ENCODE measurements at regions not wholly inside any gene's neighbourhood (a gene's known extent, or its start where the extent isn't known, plus 50 kb on each side); places are given as distances from the start of the nearest gene placed in this dataset.

- 73 to 79% methylated on average over 4 of the region's 4 CpGs for WGBS, 2 donors
- H3K4me3 ChIP-seq, result no peak overlapping the region
- H3K9me3 ChIP-seq, result no peaks in the 10 kb centered on the region
- TF ChIP-seq CTCF (IDR thresholded peaks at IDR 0.05) (no peak), POLR2A (IDR thresholded peaks at IDR 0.05) (no peak)
- intact Hi-C loops (cut with DNase I; ENCODE audit: low total_unique reads), result no loop called here
- no peak for DNase-seq
- H3K36me3 ChIP-seq (ENCODE audit: low read depth, missing control alignments), result no peaks in the 10 kb centered on the region
- H3K27ac ChIP-seq, result no peak overlapping the region
- H3K27me3 ChIP-seq, result no peaks in the 10 kb centered on the region
- H3K4me1 ChIP-seq, result no peaks in the 10 kb centered on the region
Observed at GRCh38 chr12:28121899-28122655, 68.2 kb upstream of the CCDC91 start.

GRCh38 chr12:28122756-28123155, 67.5 kb upstream of the CCDC91 start:
- no peak for TF ChIP-seq CTCF (IDR thresholded peaks at IDR 0.05)
- TF ChIP-seq POLR2A (IDR thresholded peaks at IDR 0.05), result no peak
- Histone ChIP-seq H3K27ac (no peak overlapping the region), H3K9me3 (no peaks in the 10 kb centered on the region), H3K4me1 (no peaks in the 10 kb centered on the region), H3K4me3 (no peak overlapping the region), H3K27me3 (no peaks in the 10 kb centered on the region), H3K36me3 (ENCODE audit: low read depth, missing control alignments) (no peaks in the 10 kb centered on the region)
- DNase-seq, result no peak
- intact Hi-C loops (cut with DNase I; ENCODE audit: low total_unique reads), result no loop called here
- WGBS, 2 donors, result 92 to 96% methylated on average over 3 of the region's 3 CpGs

GRCh38 chr12:28127455-28127854, 62.8 kb upstream of the CCDC91 start:
- no peak for DNase-seq
- no peaks in the 10 kb centered on the region for H3K9me3 ChIP-seq
- TF ChIP-seq POLR2A (IDR thresholded peaks at IDR 0.05), result no peak
- no peak for TF ChIP-seq CTCF (IDR thresholded peaks at IDR 0.05)
- H3K27me3 ChIP-seq, result no peaks in the 10 kb centered on the region
- no peaks in the 10 kb centered on the region for H3K4me1 ChIP-seq
- WGBS, 2 donors, result 96 to 98% methylated on average over 3 of the region's 3 CpGs
- no peak overlapping the region for H3K4me3 ChIP-seq
- intact Hi-C loops (cut with DNase I; ENCODE audit: low total_unique reads), result no loop called here
- H3K36me3 ChIP-seq (ENCODE audit: low read depth, missing control alignments), result no peaks in the 10 kb centered on the region
- no peak overlapping the region for H3K27ac ChIP-seq

GRCh38 chr12:28129031-28129430, 61.2 kb upstream of the CCDC91 start:
- peaks cover 5% of the 10 kb centered on the region for H3K4me1 ChIP-seq
- H3K27me3 ChIP-seq, result no peaks in the 10 kb centered on the region
- intact Hi-C loops (cut with DNase I; ENCODE audit: low total_unique reads), result no loop called here
- 79 to 92% methylated on average over 1 of the region's 1 CpG for WGBS, 2 donors
- no peak for TF ChIP-seq CTCF (IDR thresholded peaks at IDR 0.05)
- TF ChIP-seq POLR2A (IDR thresholded peaks at IDR 0.05), result no peak
- H3K27ac ChIP-seq, result no peak overlapping the region
- H3K9me3 ChIP-seq, result no peaks in the 10 kb centered on the region
- H3K36me3 ChIP-seq (ENCODE audit: low read depth, missing control alignments), result no peaks in the 10 kb centered on the region
- DNase-seq, result no peak
- H3K4me3 ChIP-seq, result no peak overlapping the region

GRCh38 chr12:28130234-28130624, 60.0 kb upstream of the CCDC91 start:
- Histone ChIP-seq H3K9me3 (no peaks in the 10 kb centered on the region), H3K27me3 (no peaks in the 10 kb centered on the region), H3K36me3 (ENCODE audit: low read depth, missing control alignments) (no peaks in the 10 kb centered on the region), H3K4me1 (peaks cover 11% of the 10 kb centered on the region), H3K4me3 (no peak overlapping the region), H3K27ac (peak overlapping the region in 1 of 2 donors; percentile 29)
- no peak for DNase-seq
- intact Hi-C loops (cut with DNase I; ENCODE audit: low total_unique reads), result no loop called here
- TF ChIP-seq CTCF (IDR thresholded peaks at IDR 0.05) (no peak), POLR2A (IDR thresholded peaks at IDR 0.05) (no peak)
- WGBS, 2 donors, result 69 to 97% methylated on average over 2 of the region's 2 CpGs

Data from testis (tissue), 2 donors.